ENCODE measurements at regions not wholly inside any gene's neighbourhood (a gene's known extent, or its start where the extent isn't known, plus 50 kb on each side); places are given as distances from the start of the nearest gene placed in this dataset.

DNA sequence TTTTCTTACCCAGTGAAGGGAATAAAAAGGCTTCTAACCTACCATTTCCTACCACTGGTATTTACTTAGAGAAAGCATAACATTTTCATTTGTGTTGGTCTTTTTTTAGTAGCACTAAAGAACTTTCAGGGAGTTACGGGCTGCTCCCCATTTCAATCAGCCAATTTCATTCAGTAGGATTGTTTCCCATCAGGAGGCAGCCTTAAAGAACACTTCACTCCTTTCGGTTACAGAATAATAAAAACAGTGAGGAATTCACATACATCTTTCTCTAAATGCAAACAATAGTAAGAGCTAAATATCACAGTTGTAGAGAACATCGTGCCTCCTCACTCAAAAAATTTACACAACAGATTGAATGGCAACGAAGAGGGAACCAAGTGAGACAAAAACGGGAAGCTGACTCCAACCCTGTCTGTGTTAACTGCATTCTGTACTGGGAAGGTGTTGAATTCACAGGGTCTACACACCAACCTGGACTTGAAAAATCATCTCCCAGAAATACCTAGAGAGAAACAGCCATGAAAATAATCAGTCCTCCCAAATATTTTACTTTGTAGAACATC is 55.5 kb upstream of the ABLIM1 start:
- Histone ChIP-seq H3K56ac (ENCODE audit: extremely low read depth, insufficient read depth, low read length) (no peak overlapping the region), H2BK20ac (ENCODE audit: low read depth, low read length) (peak overlapping the region; percentile 85), H4K20me1 (ENCODE audit: insufficient read depth, low read length) (no peaks in the 10 kb centered on the region), H2AFZ (replicated peaks; ENCODE audit: low read length, poor library complexity) (no peak overlapping the region), H3K4ac (ENCODE audit: low read depth, low read length) (peak overlapping the region; percentile 79), H3K23ac (ENCODE audit: low read depth, low read length) (0 out of 2 replicates have a peak overlapping the region, but pooled peaks have one; percentile 54), H4K91ac (ENCODE audit: insufficient read depth, low read depth, low read length) (peak overlapping the region; percentile 64), H2BK5ac (ENCODE audit: low read depth, low read length, poor library complexity, severe bottlenecking) (peak overlapping the region; percentile 63), H3K9me1 (ENCODE audit: insufficient read depth, low read length) (peaks cover 14% of the 10 kb centered on the region), H2AK5ac (ENCODE audit: low read depth, low read length) (peak overlapping the region; percentile 29; the same call in 1 of the 2 replicates), H2BK120ac (ENCODE audit: low read depth, low read length) (peak overlapping the region; percentile 87), H4K8ac (ENCODE audit: low read depth in 2 of 2, low read length in 2 of 2) (peak overlapping the region in 1 of 2 experiments; percentile 53; a peak in 2 of 4 replicates), H3K4me1 (ENCODE audit: control insufficient read depth, insufficient read depth, low read length) (peaks cover 14% of the 10 kb centered on the region), H3K14ac (replicated peaks; ENCODE audit: low read depth, low read length) (peak overlapping the region; percentile 83), H3K4me3 (ENCODE audit: insufficient read depth, low read depth, low read length) (no peak overlapping the region), H2BK15ac (ENCODE audit: low read depth, low read length) (peak overlapping the region; percentile 61; the same call in 2 of the 3 replicates), H2AK9ac (replicated peaks; ENCODE audit: low read depth, low read length, poor library complexity) (no peak overlapping the region), H4K5ac (ENCODE audit: low read depth, low read length) (peak overlapping the region; percentile 53; the same call in 1 of the 2 replicates), H3K9me3 (ENCODE audit: control insufficient read depth, insufficient read depth, low read length) (no peaks in the 10 kb centered on the region), H3K27ac (ENCODE audit: insufficient read depth, low read length) (no peak overlapping the region), H3K27me3 (ENCODE audit: control insufficient read depth, insufficient read depth, low read length) (no peaks in the 10 kb centered on the region), H3K4me2 (ENCODE audit: low read depth, low read length) (no peak overlapping the region; the same call in 1 of the 2 replicates), H3K36me3 (ENCODE audit: control insufficient read depth, insufficient read depth, low read length) (no peaks in the 10 kb centered on the region), H3K79me1 (ENCODE audit: low read depth in 1 of 2, low read length in 2 of 2) (peaks cover 0 to 7% of the 10 kb centered on the region in 2 experiments; a peak in 1 of 4 replicates), H3K18ac (ENCODE audit: low read depth, low read length) (peak overlapping the region; percentile 65), H3K9ac (ENCODE audit: low read depth, low read length) (no peak overlapping the region)
- ATAC-seq (ENCODE audit: low read depth) (no peak), DNase-seq (no peak)
- intact Hi-C loops (cut with micrococcal nuclease) (loop anchor here (1.0 to 5.0 kb wide), 3 partner anchors 41 to 109 kb away; no protein-coding TSS in a partner anchor), in situ Hi-C loops (cut with MboI; ENCODE audit: low sequenced_read_pairs) (loop anchor here (5.0 kb wide), 1 partner anchor 69 kb away; no protein-coding TSS in a partner anchor), dilution Hi-C loops (cut with HindIII; ENCODE audit: low sequenced_read_pairs, unreplicated experiment) (no loop called here)
- no TSS peak for BruUV-seq (replicated peaks)
- WGBS, 2 experiments (ENCODE audit: extremely low coverage in 2 of 2, insufficient read length in 1 of 2), result no CpG with 5 or more reads among the region's 5 CpGs
- TF ChIP-seq POLR2A (IDR thresholded peaks at IDR 0.05; ENCODE audit: low read depth, low read length) (no peak), MXI1 (IDR thresholded peaks at IDR 0.05; ENCODE audit: borderline replicate concordance, low read depth, low read length) (no peak), MAZ (IDR thresholded peaks at IDR 0.05; ENCODE audit: borderline replicate concordance, low read depth, low read length) (no peak), RAD21 (IDR thresholded peaks at IDR 0.05; ENCODE audit: low read length) (no peak)
- ChIA-PET CTCF (interaction anchor here (1.0 to 1.2 kb wide), 2 partner anchors 10 to 40 kb away, joined by 3 read pairs; no protein-coding TSS in a partner anchor), POLR2A (ENCODE audit: unreplicated experiment) (no interaction called here)
